SH-SY5Y (cell line): ENCODE measurements at regions not wholly inside any gene's neighbourhood (a gene's known extent, or its start where the extent isn't known, plus 50 kb on each side); places are given as distances from the start of the nearest gene placed in this dataset.

Experiments
- GATA2 ChIP-seq: IDR thresholded peaks from 2 replicates; pipeline ENCODE4 v1.6.1; 2011; ENCODE audit warnings: mild to moderate bottlenecking, low read depth, low read length
- GATA3 ChIP-seq: IDR thresholded peaks from 2 replicates; pipeline ENCODE4 v1.6.1; 2011; ENCODE audit warnings: low read depth, mild to moderate bottlenecking, low read length, moderate library complexity

DNA sequence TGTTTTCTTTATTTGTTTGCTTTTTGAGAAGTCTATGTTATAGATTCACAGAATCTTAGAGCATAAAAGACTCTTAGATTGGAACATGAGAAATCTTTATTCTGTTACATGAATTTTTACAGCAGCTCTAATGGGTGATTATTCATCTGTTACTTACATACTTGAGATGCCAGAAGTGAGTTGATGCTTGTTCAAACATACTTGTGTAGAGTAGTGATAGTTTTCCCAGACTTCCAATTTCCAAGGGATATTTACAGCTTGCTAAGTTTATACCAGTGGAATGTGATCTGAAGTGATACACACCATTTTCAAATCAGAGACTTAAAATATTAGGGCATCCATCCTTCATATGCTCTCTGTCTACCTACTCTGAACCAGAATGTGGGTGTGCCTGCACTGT, 252.9 kb upstream of the SMIM31 start:
- TF ChIP-seq GATA2 (no peak), GATA3 (no peak)
